Stimulated activated CD4-positive, alpha-beta T cell treated with anti-CD3 and anti-CD28 coated beads, Interleukin-15, amount 100 ng/mL, for 1 hour (primary cell): ENCODE measurements at regions not wholly inside any gene's neighbourhood (a gene's known extent, or its start where the extent isn't known, plus 50 kb on each side); places are given as distances from the start of the nearest gene placed in this dataset.

Experiments used
- DNase-seq, 2 donors: peaks; one replicate each; pipeline ENCODE4 v3.0.0-alpha.2; 2020; ENCODE audit warnings: low read depth in 1 of 2, low spot score in 1 of 2

- DNase-seq, result no peak
These were observed 63.0 kb downstream of the NCOR2 start for GRCh38 chr12:124504273-124505000.

DNA sequence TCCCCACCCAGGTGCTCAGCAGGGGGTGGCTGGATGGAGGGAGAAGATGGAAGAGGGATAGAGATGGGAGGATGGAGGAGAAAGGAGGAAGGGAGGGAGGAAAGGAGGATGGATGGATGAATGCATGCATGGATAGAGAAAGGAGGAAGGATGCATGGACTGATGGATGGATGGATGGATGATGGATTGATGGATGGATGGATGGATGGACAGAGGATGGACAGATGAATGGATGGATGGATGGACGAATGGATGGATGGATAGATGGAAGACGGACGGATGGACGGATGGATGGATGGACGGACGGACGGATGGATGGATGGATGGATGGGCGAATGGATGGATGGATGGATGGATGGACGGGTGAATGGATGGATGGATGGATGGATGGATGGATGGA is 64.1 kb downstream of the NCOR2 start:
- no peak for DNase-seq

DNA sequence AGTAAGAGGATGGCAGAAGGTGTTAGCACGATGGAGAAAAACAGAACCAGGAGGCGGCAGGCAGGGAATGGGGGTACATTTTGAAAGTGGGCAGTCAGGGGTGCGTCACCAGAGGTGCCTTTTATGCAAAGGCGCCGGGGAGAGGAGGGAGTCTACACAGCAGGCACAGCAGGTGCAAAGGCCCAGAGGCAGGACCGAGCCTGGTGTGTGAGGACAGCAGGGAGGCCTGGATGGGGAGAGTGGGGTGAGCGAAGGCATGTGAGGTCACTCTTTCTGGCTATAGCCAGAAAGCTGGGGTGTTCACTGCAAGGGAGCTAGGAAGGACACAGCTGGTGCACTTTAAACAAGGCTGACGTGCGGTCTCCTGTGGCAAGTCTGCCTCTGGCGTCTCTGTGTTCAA is 65.0 kb downstream of the NCOR2 start:
- no peak for DNase-seq

DNA sequence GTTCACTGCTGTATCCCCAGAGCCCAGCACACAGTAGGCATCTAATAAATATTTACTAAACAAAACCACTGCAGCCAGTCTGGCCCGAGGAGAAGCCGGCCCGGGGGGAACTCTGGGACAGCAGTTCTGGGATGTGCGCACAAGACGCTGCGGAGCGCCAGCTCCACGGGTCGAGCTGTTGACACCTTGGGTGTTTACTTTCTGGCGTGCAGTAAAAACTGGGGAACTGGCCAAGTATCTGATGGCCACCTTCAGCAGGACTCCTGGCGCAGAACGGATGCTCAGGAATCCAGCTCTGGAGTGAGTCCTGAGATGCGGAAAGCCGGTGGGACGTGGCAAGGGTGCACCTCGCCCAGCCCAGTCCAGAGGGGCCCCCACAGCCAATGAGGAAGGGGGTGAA is 65.6 kb downstream of the NCOR2 start:
- no peak for DNase-seq

DNA sequence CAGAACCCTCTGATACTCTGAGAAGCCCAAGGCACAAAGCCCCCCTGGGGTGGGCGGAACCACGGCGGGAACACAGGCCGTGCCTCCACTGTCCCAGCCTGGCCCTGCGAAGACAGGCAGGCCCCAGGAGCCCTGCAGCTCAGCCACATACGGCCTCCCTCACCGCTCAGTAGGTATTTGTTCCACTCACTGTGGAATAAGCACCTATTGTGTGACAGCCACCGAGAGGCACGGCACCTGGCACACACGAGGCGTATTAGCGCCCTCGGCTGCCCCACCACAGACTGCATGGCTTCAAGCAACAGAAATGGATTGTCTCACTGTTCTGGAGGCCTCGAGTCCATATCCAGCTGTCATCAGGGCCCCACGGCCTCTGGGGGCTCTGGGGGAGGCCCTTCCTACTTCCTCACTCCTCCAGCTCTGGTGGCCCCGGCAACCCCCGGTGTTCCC is 66.3 kb downstream of the NCOR2 start:
- no peak for DNase-seq

DNA sequence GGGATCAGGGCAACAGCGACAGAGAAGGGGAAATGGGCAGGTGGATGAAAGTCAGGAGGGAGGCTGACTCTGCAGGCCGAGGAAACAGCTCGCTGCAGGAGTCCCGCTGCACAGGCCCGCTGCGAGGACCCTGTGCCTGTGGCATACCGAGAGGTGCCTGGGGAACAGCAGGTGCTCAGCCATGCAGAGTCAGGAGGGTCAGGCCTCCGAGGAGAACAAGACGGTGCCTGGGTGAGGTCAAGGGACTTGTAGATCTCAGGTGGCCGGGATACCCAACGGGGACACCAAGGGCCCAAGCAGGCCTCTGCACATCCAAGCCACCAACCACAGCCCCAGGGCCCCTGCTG is 67.5 kb downstream of the NCOR2 start:
- DNase-seq, result no peak

DNA sequence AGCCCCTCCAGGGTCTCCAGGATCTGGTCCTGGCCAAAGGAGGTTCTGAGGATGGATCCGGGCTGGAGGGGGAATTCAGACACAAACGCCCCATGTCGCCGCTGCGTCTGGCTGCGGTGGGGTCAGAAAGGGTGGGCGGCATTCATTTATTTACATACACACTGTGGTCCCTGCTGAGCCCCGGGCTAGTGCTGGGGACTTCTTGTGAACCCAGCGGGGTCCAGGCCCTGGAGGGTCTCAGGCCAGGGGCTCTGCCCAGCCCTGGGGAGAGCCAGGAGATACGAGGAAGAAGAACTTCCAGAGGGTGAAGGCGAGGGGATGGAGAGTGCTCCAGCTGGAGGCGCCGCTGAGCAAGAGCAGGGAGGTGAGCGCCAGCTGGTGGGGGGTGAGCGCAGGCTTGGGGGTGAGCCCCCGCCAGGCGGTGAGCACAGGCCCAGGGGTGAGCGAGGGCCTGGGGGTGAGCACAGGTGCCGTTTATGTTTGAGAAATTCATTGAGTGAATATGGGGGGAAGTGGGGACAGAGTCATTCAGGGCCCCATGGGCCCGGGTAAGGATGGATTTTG is 68.1 kb downstream of the NCOR2 start:
- no peak for DNase-seq

- DNase-seq, result no peak
These were observed 68.9 kb downstream of the NCOR2 start for GRCh38 chr12:124498275-124499189.

GRCh38 chr12:124497658-124498057 is 69.8 kb downstream of the NCOR2 start:
- no peak for DNase-seq

DNA sequence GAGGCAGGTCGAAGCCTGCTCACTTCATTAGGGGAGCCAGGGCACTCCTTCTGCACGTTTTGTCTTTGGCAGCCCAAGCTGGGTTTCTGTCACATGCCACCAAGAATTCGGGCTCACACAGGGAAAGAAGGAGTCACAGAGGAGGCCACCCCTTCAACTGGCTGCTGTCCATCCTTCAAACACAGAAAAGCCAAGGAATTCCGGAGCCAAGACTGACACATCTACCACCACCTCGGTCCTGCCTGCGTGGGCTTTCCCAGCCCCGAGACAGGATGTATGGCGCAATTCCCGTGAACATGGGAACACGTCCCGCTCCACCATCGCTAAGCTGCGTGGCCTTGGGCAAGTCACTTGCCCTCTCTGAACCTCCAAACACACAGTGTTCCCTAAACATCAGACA is 70.4 kb downstream of the NCOR2 start:
- DNase-seq, result no peak

DNA sequence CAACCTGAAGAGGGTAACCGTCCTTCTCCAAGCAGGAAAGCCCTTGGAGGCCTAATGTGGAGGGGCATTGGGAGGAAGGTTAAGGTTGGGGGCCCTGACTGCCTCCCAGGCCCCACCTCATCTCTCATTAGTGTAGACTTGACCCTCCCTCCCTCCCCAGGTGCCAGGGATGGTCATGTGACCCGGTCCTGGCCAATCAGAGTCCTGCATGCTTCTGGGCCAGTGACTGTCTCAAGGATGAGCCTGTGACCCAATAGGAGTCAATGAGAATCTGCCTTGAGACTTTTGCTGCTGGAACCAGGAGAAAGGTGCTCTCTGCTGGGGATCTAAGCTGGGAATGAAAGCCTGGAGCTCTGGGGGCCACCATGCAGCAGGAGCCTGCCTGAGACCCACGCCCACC is 70.8 kb downstream of the NCOR2 start:
- DNase-seq, result no peak

- DNase-seq, result no peak
These were observed 72.0 kb downstream of the NCOR2 start for GRCh38 chr12:124495194-124495983.

GRCh38 chr12:124494751-124495129 is 72.7 kb downstream of the NCOR2 start:
- no peak for DNase-seq

DNA sequence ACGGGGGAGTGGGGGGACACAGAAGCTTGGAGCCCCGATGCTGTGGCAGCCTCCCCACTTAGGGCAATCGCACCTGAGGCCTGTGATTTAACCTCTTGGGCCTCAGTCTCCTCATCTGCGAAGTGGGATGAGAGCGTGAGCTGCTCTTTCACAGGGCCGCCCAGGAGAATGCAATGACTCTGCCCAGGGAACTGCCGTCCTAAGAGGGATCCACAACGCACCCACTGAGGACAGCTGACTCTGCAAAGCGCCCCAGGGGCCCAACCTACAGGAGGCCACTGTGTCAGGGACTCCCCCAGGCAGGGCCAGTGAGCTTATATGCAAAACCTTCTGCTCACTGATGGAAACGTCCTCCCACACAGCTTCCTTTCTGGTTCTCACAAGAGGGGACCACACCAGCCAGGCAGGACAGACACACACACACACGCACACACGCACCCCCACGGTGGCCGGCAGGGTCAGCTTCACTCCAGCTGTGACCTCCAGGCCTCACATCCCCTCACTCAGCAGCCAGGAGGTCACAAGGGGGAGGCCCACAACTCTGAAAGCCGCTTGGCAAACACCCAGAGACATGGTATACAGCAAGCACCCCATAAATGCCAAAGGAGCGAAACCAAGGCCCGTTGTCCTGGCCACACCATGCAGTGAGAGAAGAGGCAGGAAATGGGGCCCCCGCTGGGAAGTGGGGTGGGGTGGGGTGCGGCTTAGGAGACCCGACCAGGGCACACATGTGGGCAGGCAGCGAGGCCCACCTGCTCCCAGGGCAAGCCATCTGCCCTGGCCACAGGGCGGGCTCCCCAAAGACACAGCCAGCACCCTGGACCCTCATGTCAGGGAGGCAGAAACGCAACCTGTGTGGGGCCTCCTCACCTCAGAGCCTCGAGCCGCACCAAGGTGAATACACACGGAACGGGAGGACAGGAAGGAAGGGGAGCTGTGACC is 73.3 kb downstream of the NCOR2 start:
- no peak for DNase-seq

DNA sequence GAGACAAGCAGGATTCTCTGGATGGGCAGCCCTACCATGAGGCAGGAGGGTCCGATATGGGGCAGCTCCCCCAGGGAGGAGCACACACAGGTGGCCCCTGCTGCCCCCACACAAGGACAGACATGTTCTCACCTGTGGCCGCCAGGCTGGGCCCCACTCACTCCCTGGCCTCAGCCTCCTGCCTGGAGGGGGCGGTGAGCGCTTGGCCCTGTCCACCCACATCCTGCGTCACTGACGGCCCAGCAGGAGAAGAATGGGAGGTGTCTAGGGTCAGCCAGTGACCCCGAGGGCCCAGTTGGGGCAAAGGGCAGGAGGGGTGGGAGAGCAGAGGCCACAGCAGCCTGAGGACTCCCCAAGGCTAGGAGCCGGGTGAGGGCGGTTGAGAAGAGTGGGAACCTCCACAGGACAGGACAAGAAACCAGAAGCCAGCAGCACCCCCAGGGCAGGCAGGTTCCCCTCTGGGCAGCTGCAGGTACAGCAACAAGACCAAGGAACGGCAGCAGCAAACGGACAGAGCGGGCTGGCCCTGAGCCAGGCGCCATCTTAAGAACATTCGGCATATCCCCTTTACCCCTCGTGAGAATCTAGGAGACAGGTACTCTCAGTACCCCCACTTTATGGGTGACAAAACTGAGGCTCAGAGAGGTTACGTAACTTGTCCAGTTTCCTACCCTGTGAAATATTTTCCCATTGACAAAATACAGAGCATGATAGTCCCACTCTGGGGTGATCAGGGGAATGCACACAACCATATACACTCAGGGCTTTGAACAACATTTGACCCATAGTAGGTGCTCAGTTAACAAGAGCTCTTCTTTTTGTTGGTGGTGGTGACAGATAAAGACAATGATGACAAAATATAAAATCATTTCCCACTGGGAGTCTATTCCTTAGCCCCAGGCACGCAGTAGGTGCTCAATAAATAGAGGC is 74.3 kb downstream of the NCOR2 start:
- DNase-seq, result no peak

- no peak for DNase-seq
These were observed 75.5 kb downstream of the NCOR2 start for GRCh38 chr12:124491856-124492420.

- DNase-seq, result no peak
These were observed 76.1 kb downstream of the NCOR2 start for GRCh38 chr12:124491310-124491709.

GRCh38 chr12:124490584-124491305 is 76.7 kb downstream of the NCOR2 start:
- DNase-seq, result no peak
